Panc1 (cell line): ENCODE measurements at regions not wholly inside any gene's neighbourhood (a gene's known extent, or its start where the extent isn't known, plus 50 kb on each side); places are given as distances from the start of the nearest gene placed in this dataset.

ENCODE experiments used
- ATAC-seq: fragments of 200-7000 bp; cut with Tn5 transposase; 2 replicates; pipeline ENCODE4 v1.9.1; 2020; ENCODE audit warnings: mild to moderate bottlenecking, moderate library complexity
- BruUV-seq: library from RNA; stranded (reverse); fragments of 400-500 nt; replicated peaks from 2 replicates; lab custom pipeline; 2021; lab: Mats Ljungman, UMichigan
- CTCF ChIA-PET: fragments of 300-600 bp; sonication (Branson Sonifier 250); formaldehyde crosslinking; loops from one replicate; lab custom pipeline; 2022; ENCODE audit warnings: antibody characterized with exemption; lab: Charles Lee
- POLR2A ChIA-PET: fragments of 300-600 bp; sonication (Branson Sonifier 250); formaldehyde crosslinking; loops from one replicate; lab custom pipeline; 2022; ENCODE audit warnings: antibody characterized with exemption; lab: Charles Lee
- DNase-seq: peaks from one replicate; pipeline ENCODE4 v3.0.0-alpha.2; 2010; ENCODE audit warnings: low read depth, low spot score
- H3K27ac ChIP-seq: 2 replicates; pipeline ENCODE4 v1.5.1; 2011; ENCODE audit warnings: mild to moderate bottlenecking, low read length, inconsistent platforms
- H3K27me3 ChIP-seq: fragments of 200-500 bp; sonication (Bioruptor generic); 2 replicates; pipeline ENCODE4 v1.6.0; 2014; ENCODE audit warnings: low read length, inconsistent platforms; ENCODE audit not compliant: control insufficient read depth, insufficient read depth
- H3K36me3 ChIP-seq: fragments of 200-500 bp; sonication (Bioruptor generic); 2 replicates; pipeline ENCODE4 v1.5.1; 2014; ENCODE audit warnings: inconsistent platforms, mild to moderate bottlenecking, low read length, moderate library complexity; ENCODE audit not compliant: control insufficient read depth, insufficient read depth
- H3K4me1 ChIP-seq: 2 replicates; pipeline ENCODE4 v1.5.1; 2011; ENCODE audit warnings: inconsistent platforms, mild to moderate bottlenecking, low read length, moderate library complexity; ENCODE audit not compliant: control insufficient read depth, insufficient read depth
- H3K4me3 ChIP-seq, 2 experiments: 2 replicates each; pipeline ENCODE4 v1.5.1; 2011 to 2012; ENCODE audit warnings: low read depth in 2 of 2, low read length in 2 of 2, mild to moderate bottlenecking in 2 of 2, inconsistent platforms in 1 of 2, moderate library complexity in 1 of 2
- H3K9me3 ChIP-seq: fragments of 200-500 bp; sonication (Bioruptor generic); 2 replicates; pipeline ENCODE4 v1.5.1; 2014; ENCODE audit warnings: low read depth, mild to moderate bottlenecking, inconsistent platforms, low read length, moderate library complexity; ENCODE audit not compliant: control insufficient read depth, insufficient read depth
- POLR2AphosphoS5 ChIP-seq: IDR thresholded peaks from 2 replicates; pipeline ENCODE4 v1.6.1; 2012; ENCODE audit warnings: mild to moderate bottlenecking, low read depth, low read length, moderate library complexity
- REST ChIP-seq, 2 experiments: IDR thresholded peaks; 2 replicates each; pipeline ENCODE4 v1.6.1; 2011 to 2012; ENCODE audit warnings: low read depth in 2 of 2, control low read depth in 1 of 2, low read length in 1 of 2, mild to moderate bottlenecking in 1 of 2, moderate library complexity in 1 of 2; ENCODE audit not compliant: insufficient read depth in 1 of 2
- SIN3A ChIP-seq: IDR thresholded peaks from 2 replicates; pipeline ENCODE4 v1.6.1; 2012; ENCODE audit warnings: low read depth, mild to moderate bottlenecking, low read length, moderate library complexity, borderline replicate concordance; ENCODE audit not compliant: insufficient read depth
- TCF7L2 ChIP-seq: IDR thresholded peaks from 2 replicates; pipeline ENCODE4 v1.6.1; 2011; ENCODE audit warnings: mild to moderate bottlenecking, low read depth, low read length, inconsistent platforms
- in situ Hi-C: cut with HindIII; loops from 2 replicates; pipeline ENCODE4 v1.10.0; 2016; ENCODE audit warnings: low sequenced_read_pairs, low pct_unique_long_range_greater_than_20kb
- intact Hi-C: fragments of 100-400 bp; cut with micrococcal nuclease; formaldehyde crosslinking; loops from one replicate; pipeline ENCODE4 v1.10.0; 2022; ENCODE audit not compliant: unreplicated experiment
- TF ChIP-seq, protein P1 (sequence below): fragments of 450-650 bp; IDR thresholded peaks from 2 replicates; pipeline ENCODE4 v1.5.1; 2017; ENCODE audit warnings: mild to moderate bottlenecking

- no TSS peak for BruUV-seq
- POLR2A ChIA-PET: interaction anchor here (0.6 kb wide), 1 partner anchor 578 kb away, joined by 3 read pairs; no protein-coding TSS in a partner anchor
- TF ChIP-seq POLR2AphosphoS5 (no peak), SIN3A (no peak), REST (IDR thresholded peaks at IDR 0.05; ENCODE audit: insufficient read depth in 1 of 2, low read depth in 2 of 2, low read length in 1 of 2) (no peak), TCF7L2 (no peak)
- TF ChIP-seq, protein P1, sequence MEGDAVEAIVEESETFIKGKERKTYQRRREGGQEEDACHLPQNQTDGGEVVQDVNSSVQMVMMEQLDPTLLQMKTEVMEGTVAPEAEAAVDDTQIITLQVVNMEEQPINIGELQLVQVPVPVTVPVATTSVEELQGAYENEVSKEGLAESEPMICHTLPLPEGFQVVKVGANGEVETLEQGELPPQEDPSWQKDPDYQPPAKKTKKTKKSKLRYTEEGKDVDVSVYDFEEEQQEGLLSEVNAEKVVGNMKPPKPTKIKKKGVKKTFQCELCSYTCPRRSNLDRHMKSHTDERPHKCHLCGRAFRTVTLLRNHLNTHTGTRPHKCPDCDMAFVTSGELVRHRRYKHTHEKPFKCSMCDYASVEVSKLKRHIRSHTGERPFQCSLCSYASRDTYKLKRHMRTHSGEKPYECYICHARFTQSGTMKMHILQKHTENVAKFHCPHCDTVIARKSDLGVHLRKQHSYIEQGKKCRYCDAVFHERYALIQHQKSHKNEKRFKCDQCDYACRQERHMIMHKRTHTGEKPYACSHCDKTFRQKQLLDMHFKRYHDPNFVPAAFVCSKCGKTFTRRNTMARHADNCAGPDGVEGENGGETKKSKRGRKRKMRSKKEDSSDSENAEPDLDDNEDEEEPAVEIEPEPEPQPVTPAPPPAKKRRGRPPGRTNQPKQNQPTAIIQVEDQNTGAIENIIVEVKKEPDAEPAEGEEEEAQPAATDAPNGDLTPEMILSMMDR: no peak
- Histone ChIP-seq H3K36me3 (no peaks in the 10 kb centered on the region), H3K4me3 (no peak overlapping the region), H3K9me3 (no peaks in the 10 kb centered on the region), H3K27me3 (no peaks in the 10 kb centered on the region), H3K27ac (no peak overlapping the region), H3K4me1 (peaks cover 3% of the 10 kb centered on the region; the same call in 1 of the 2 replicates)
- intact Hi-C loops: loop anchor here (5.0 kb wide), 1 partner anchor 63 kb away; the partner anchor contains the start of gene TANC1
- no peak for ATAC-seq
- DNase-seq: no peak
- CTCF ChIA-PET: no interaction called here
- in situ Hi-C loops: no loop called here
Observed at GRCh38 chr2:158903711-158904405, 64.6 kb upstream of the TANC1 start.

GRCh38 chr2:158904627-158905177 is 63.7 kb upstream of the TANC1 start:
- intact Hi-C loops: loop anchor here (5.0 kb wide), 1 partner anchor 63 kb away; the partner anchor contains the start of gene TANC1

More at GRCh38 chr2:158904627-158905177, 63.7 kb upstream of the TANC1 start:
- BruUV-seq: no TSS peak
- TF ChIP-seq TCF7L2 (no peak), SIN3A (no peak), REST (IDR thresholded peaks at IDR 0.05; ENCODE audit: insufficient read depth in 1 of 2, low read depth in 2 of 2, low read length in 1 of 2) (no peak), POLR2AphosphoS5 (no peak)
- TF ChIP-seq, protein P1: no peak
- POLR2A ChIA-PET: interaction anchor here (0.6 kb wide), 1 partner anchor 577 kb away, joined by 3 read pairs; no protein-coding TSS in a partner anchor
- Histone ChIP-seq H3K27ac (no peak overlapping the region), H3K9me3 (no peaks in the 10 kb centered on the region), H3K4me3 (no peak overlapping the region), H3K36me3 (no peaks in the 10 kb centered on the region), H3K4me1 (peaks cover 3% of the 10 kb centered on the region; the same call in 1 of the 2 replicates), H3K27me3 (no peaks in the 10 kb centered on the region)
- DNase-seq (no peak), ATAC-seq (no peak)
- in situ Hi-C loops: no loop called here
- CTCF ChIA-PET: no interaction called here
